Neural progenitor cell (in vitro differentiated cells): ENCODE measurements at regions not wholly inside any gene's neighbourhood (a gene's known extent, or its start where the extent isn't known, plus 50 kb on each side); places are given as distances from the start of the nearest gene placed in this dataset.

Experiments
- EZH2 ChIP-seq: fragments of 200-600 bp; sonication (generic); IDR thresholded peaks from 2 replicates; pipeline ENCODE4 v1.6.1; 2017; ENCODE audit warnings: antibody characterized with exemption, mild to moderate bottlenecking, moderate library complexity
- EZH2phosphoT487 ChIP-seq: fragments of 200-600 bp; sonication (generic); IDR thresholded peaks from 2 replicates; pipeline ENCODE4 v1.6.1; 2017; ENCODE audit warnings: antibody characterized with exemption
- TF ChIP-seq, protein P1 (sequence below): fragments of 200-600 bp; sonication (generic); IDR thresholded peaks from 2 replicates; pipeline ENCODE4 v1.5.1; 2017; ENCODE audit warnings: antibody characterized with exemption, mild to moderate bottlenecking

DNA sequence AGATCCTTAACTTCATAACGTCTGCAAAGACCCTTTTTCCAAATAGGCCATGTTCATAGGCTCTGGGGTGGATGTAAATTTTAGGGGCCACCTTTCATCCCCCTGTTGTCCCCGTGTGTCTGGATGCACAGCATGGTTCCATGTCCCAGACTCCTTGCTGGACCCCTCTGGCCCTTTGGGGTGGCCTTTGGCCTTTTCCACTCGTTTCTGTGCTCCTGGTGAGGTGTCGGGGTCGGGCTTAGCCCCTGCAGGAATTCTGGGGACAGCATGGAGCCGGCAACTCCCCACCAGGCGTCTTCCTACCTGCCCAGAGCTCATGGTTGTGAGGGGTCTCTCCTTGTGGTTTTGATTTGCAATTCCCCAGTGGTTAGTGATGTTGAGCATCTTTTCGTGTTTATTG is 183.5 kb downstream of the SEC14L1 start:
- TF ChIP-seq, protein P1, sequence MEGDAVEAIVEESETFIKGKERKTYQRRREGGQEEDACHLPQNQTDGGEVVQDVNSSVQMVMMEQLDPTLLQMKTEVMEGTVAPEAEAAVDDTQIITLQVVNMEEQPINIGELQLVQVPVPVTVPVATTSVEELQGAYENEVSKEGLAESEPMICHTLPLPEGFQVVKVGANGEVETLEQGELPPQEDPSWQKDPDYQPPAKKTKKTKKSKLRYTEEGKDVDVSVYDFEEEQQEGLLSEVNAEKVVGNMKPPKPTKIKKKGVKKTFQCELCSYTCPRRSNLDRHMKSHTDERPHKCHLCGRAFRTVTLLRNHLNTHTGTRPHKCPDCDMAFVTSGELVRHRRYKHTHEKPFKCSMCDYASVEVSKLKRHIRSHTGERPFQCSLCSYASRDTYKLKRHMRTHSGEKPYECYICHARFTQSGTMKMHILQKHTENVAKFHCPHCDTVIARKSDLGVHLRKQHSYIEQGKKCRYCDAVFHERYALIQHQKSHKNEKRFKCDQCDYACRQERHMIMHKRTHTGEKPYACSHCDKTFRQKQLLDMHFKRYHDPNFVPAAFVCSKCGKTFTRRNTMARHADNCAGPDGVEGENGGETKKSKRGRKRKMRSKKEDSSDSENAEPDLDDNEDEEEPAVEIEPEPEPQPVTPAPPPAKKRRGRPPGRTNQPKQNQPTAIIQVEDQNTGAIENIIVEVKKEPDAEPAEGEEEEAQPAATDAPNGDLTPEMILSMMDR: no peak
- TF ChIP-seq EZH2phosphoT487 (no peak), EZH2 (no peak)
